GM23338 (cell line): ENCODE measurements at regions not wholly inside any gene's neighbourhood (a gene's known extent, or its start where the extent isn't known, plus 50 kb on each side); places are given as distances from the start of the nearest gene placed in this dataset.

ENCODE experiments used
- ATAC-seq: fragments of 200-7000 bp; cut with Tn5 transposase; 3 replicates; pipeline ENCODE4 v1.9.1; 2020
- DNase-seq: peaks from one replicate; pipeline ENCODE4 v3.0.0-alpha.2; 2015; ENCODE audit warnings: low spot score
- H2AFZ ChIP-seq: fragments of 200-600 bp; sonication (generic); 2 replicates; pipeline ENCODE4 v1.8.0; 2016; ENCODE audit warnings: antibody characterized with exemption, mild to moderate bottlenecking, moderate library complexity
- H3F3A ChIP-seq: fragments of 200-600 bp; sonication (generic); replicated peaks from 2 replicates; pipeline ENCODE4 v1.8.0; 2017; ENCODE audit warnings: antibody characterized with exemption, mixed run types, low read depth
- H3K27ac ChIP-seq: fragments of 200-600 bp; sonication (generic); 2 replicates; pipeline ENCODE4 v1.6.1; 2016; ENCODE audit warnings: low read depth
- H3K27me3 ChIP-seq: fragments of 200-600 bp; sonication (generic); 2 replicates; pipeline ENCODE4 v1.8.0; 2016; ENCODE audit warnings: mild to moderate bottlenecking, mixed run types, moderate library complexity; ENCODE audit not compliant: insufficient read depth
- H3K36me3 ChIP-seq: fragments of 200-600 bp; sonication (generic); 2 replicates; pipeline ENCODE4 v1.8.0; 2016; ENCODE audit warnings: mild to moderate bottlenecking; ENCODE audit not compliant: insufficient read depth
- H3K4me1 ChIP-seq: fragments of 200-600 bp; sonication (generic); 2 replicates; pipeline ENCODE4 v1.8.0; 2016; ENCODE audit warnings: mild to moderate bottlenecking, moderate library complexity; ENCODE audit not compliant: insufficient read depth
- H3K4me2 ChIP-seq: fragments of 200-600 bp; sonication (generic); 2 replicates; pipeline ENCODE4 v1.7.1; 2017; ENCODE audit warnings: mixed run types
- H3K4me3 ChIP-seq: fragments of 200-600 bp; sonication (generic); 2 replicates; pipeline ENCODE4 v1.6.1; 2016; ENCODE audit warnings: mixed run types
- H3K79me2 ChIP-seq: fragments of 200-600 bp; sonication (generic); replicated peaks from 2 replicates; pipeline ENCODE4 v1.8.0; 2017; ENCODE audit warnings: mild to moderate bottlenecking; ENCODE audit not compliant: insufficient read depth
- H3K9me2 ChIP-seq: fragments of 200-600 bp; sonication (generic); 2 replicates; pipeline ENCODE4 v1.8.0; 2017; ENCODE audit not compliant: insufficient read depth
- H4K20me1 ChIP-seq: fragments of 200-600 bp; sonication (generic); replicated peaks from 2 replicates; pipeline ENCODE4 v1.8.0; 2017; ENCODE audit warnings: mild to moderate bottlenecking; ENCODE audit not compliant: insufficient read depth
- H3K27ac Mint-ChIP-seq: 2 replicates; pipeline ENCODE4 v1.8.0; 2020; ENCODE audit warnings: inconsistent platforms, mild to moderate bottlenecking, moderate library complexity, mixed read lengths
- H3K27me3 Mint-ChIP-seq: 3 replicates; pipeline ENCODE4 v1.8.0; 2022; ENCODE audit warnings: low read depth, mild to moderate bottlenecking, moderate library complexity, mixed read lengths, inconsistent platforms; ENCODE audit not compliant: insufficient read depth, poor library complexity
- H3K36me3 Mint-ChIP-seq: 3 replicates; pipeline ENCODE4 v1.8.0; 2021; ENCODE audit warnings: low read depth, mild to moderate bottlenecking, inconsistent platforms, moderate library complexity, mixed read lengths
- H3K4me1 Mint-ChIP-seq: 3 replicates; pipeline ENCODE4 v1.8.0; 2020; ENCODE audit warnings: mild to moderate bottlenecking, inconsistent platforms, mixed read lengths
- H3K4me3 Mint-ChIP-seq: 3 replicates; pipeline ENCODE4 v1.8.0; 2021; ENCODE audit warnings: moderate library complexity, mild to moderate bottlenecking, inconsistent platforms, mixed read lengths
- H3K9me3 Mint-ChIP-seq: 3 replicates; pipeline ENCODE4 v1.8.0; 2020; ENCODE audit warnings: moderate library complexity, mild to moderate bottlenecking, inconsistent platforms, mixed read lengths
- CREB1 ChIP-seq: fragments of 250-450 bp; sonication (Bioruptor Pico); IDR thresholded peaks from 2 replicates; pipeline ENCODE4 v1.5.0; 2020; ENCODE audit warnings: low read depth, mild to moderate bottlenecking, moderate library complexity
- ETS1 ChIP-seq: IDR thresholded peaks from 2 replicates; pipeline ENCODE4 v1.6.1; 2016; ENCODE audit warnings: antibody characterized with exemption
- EZH2 ChIP-seq: fragments of 200-600 bp; sonication (generic); IDR thresholded peaks from one replicate; pipeline ENCODE4 v1.8.0; 2017; ENCODE audit warnings: antibody characterized with exemption, mild to moderate bottlenecking, low read depth; ENCODE audit not compliant: unreplicated experiment
- EZH2phosphoT487 ChIP-seq: fragments of 200-600 bp; sonication (generic); IDR thresholded peaks from one replicate; pipeline ENCODE4 v1.8.1; 2018; ENCODE audit warnings: antibody characterized with exemption; ENCODE audit not compliant: unreplicated experiment
- JUNB ChIP-seq: IDR thresholded peaks from one replicate; pipeline ENCODE4 v1.6.1; 2016; ENCODE audit warnings: antibody characterized with exemption; ENCODE audit not compliant: unreplicated experiment
- NANOG ChIP-seq: IDR thresholded peaks from 2 replicates; pipeline ENCODE4 v1.6.1; 2016; ENCODE audit warnings: antibody characterized with exemption, borderline replicate concordance
- REST ChIP-seq: IDR thresholded peaks from one replicate; pipeline ENCODE4 v1.6.1; 2018; ENCODE audit warnings: antibody characterized with exemption; ENCODE audit not compliant: unreplicated experiment
- STAT1 ChIP-seq: IDR thresholded peaks from one replicate; pipeline ENCODE4 v1.6.1; 2016; ENCODE audit warnings: antibody characterized with exemption; ENCODE audit not compliant: unreplicated experiment
- ZNF114 ChIP-seq: fragments of 250-450 bp; sonication (Bioruptor Pico); IDR thresholded peaks from 2 replicates; pipeline ENCODE4 v1.5.0; 2020; ENCODE audit warnings: mild to moderate bottlenecking, moderate library complexity
- ZNF331 ChIP-seq: fragments of 250-450 bp; sonication (Bioruptor Pico); IDR thresholded peaks from 2 replicates; pipeline ENCODE4 v1.5.0; 2020; ENCODE audit warnings: low read depth, mild to moderate bottlenecking, moderate library complexity
- TF ChIP-seq, protein P1 (sequence below): fragments of 250-450 bp; sonication (Bioruptor Pico); IDR thresholded peaks from 2 replicates; pipeline ENCODE4 v1.5.0; 2020; ENCODE audit warnings: mild to moderate bottlenecking, moderate library complexity
- TF ChIP-seq, protein P2 (sequence below), 2 experiments: fragments of 200-600 bp in 1 of 2; sonication (generic) in 1 of 2; conservative IDR thresholded peaks; 2 replicates each; pipeline versions ENCODE4 v1.5.1 to v1.6.1; 2016 to 2017; ENCODE audit warnings: antibody characterized with exemption in 2 of 2, low read depth in 2 of 2, mild to moderate bottlenecking in 2 of 2, moderate library complexity in 1 of 2

DNA sequence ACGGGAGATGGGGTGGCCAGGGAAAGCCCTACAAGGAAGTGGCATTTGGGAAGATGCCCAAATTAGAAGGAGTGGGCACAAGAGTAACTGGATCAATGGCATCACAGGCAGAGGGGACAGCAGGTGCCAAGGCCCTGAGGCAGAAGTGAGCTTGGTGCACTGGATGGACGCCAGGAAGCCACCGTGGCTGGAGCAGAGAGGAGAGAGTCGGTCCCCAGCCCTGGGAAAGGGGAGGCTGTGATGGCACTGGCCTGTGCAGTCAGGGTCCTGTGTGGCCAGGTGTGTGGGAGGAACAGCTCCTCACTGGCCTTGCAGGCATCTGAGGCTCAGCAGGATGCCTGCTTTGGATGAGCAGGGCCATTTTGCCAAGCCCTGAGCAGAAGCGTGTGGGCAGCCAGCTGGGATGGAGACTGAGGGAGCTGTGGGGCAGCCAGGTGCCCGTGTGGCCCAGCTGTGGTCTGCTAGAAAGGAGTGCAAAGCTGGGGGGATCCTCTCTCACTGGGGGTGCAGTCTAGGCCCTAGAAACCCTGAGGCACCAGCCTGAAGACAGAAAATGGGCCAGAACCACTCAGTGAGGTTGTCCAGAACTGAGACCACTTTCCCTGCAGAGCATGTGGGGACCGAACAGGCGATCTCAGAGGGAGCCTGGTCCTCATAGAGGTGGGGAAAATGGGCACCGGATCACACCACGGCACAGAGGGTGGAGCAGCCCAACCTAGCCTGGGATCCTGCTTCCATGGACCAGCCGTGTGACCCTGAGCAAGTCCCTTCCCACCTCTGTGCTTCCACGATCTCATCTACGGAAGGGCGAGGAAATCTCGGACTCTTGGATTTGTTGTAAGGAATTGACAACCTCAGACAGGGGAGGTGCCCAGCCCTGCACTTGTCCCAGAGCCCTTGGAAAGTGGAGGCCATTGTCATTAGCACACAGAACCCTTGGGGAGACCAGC is 78.6 kb upstream of the RTL6 start:
- H3K4me1 ChIP-seq, result no peaks in the 10 kb centered on the region
- Mint-ChIP-seq H3K27me3 (peaks cover 12% of the 10 kb centered on the region), H3K36me3 (no peaks in the 10 kb centered on the region), H3K4me1 (no peaks in the 10 kb centered on the region; the same call in 2 of the 3 replicates), H3K4me3 (no peak overlapping the region), H3K9me3 (no peaks in the 10 kb centered on the region), H3K27ac (no peak overlapping the region)
- H3K4me3 ChIP-seq, result no peak overlapping the region
- ATAC-seq (no peak), DNase-seq (no peak)
- no peak overlapping the region for H3K27ac ChIP-seq
- H3K36me3 ChIP-seq, result no peaks in the 10 kb centered on the region
- no peaks in the 10 kb centered on the region for H3K27me3 ChIP-seq
- TF ChIP-seq EZH2phosphoT487 (no peak), NANOG (no peak), ZNF114 (CRISPR knock-in tag) (no peak), ETS1 (no peak), REST (no peak), EZH2 (no peak), STAT1 (no peak), CREB1 (CRISPR knock-in tag) (no peak), JUNB (no peak), ZNF331 (CRISPR knock-in tag) (no peak)
- TF ChIP-seq, protein P1, sequence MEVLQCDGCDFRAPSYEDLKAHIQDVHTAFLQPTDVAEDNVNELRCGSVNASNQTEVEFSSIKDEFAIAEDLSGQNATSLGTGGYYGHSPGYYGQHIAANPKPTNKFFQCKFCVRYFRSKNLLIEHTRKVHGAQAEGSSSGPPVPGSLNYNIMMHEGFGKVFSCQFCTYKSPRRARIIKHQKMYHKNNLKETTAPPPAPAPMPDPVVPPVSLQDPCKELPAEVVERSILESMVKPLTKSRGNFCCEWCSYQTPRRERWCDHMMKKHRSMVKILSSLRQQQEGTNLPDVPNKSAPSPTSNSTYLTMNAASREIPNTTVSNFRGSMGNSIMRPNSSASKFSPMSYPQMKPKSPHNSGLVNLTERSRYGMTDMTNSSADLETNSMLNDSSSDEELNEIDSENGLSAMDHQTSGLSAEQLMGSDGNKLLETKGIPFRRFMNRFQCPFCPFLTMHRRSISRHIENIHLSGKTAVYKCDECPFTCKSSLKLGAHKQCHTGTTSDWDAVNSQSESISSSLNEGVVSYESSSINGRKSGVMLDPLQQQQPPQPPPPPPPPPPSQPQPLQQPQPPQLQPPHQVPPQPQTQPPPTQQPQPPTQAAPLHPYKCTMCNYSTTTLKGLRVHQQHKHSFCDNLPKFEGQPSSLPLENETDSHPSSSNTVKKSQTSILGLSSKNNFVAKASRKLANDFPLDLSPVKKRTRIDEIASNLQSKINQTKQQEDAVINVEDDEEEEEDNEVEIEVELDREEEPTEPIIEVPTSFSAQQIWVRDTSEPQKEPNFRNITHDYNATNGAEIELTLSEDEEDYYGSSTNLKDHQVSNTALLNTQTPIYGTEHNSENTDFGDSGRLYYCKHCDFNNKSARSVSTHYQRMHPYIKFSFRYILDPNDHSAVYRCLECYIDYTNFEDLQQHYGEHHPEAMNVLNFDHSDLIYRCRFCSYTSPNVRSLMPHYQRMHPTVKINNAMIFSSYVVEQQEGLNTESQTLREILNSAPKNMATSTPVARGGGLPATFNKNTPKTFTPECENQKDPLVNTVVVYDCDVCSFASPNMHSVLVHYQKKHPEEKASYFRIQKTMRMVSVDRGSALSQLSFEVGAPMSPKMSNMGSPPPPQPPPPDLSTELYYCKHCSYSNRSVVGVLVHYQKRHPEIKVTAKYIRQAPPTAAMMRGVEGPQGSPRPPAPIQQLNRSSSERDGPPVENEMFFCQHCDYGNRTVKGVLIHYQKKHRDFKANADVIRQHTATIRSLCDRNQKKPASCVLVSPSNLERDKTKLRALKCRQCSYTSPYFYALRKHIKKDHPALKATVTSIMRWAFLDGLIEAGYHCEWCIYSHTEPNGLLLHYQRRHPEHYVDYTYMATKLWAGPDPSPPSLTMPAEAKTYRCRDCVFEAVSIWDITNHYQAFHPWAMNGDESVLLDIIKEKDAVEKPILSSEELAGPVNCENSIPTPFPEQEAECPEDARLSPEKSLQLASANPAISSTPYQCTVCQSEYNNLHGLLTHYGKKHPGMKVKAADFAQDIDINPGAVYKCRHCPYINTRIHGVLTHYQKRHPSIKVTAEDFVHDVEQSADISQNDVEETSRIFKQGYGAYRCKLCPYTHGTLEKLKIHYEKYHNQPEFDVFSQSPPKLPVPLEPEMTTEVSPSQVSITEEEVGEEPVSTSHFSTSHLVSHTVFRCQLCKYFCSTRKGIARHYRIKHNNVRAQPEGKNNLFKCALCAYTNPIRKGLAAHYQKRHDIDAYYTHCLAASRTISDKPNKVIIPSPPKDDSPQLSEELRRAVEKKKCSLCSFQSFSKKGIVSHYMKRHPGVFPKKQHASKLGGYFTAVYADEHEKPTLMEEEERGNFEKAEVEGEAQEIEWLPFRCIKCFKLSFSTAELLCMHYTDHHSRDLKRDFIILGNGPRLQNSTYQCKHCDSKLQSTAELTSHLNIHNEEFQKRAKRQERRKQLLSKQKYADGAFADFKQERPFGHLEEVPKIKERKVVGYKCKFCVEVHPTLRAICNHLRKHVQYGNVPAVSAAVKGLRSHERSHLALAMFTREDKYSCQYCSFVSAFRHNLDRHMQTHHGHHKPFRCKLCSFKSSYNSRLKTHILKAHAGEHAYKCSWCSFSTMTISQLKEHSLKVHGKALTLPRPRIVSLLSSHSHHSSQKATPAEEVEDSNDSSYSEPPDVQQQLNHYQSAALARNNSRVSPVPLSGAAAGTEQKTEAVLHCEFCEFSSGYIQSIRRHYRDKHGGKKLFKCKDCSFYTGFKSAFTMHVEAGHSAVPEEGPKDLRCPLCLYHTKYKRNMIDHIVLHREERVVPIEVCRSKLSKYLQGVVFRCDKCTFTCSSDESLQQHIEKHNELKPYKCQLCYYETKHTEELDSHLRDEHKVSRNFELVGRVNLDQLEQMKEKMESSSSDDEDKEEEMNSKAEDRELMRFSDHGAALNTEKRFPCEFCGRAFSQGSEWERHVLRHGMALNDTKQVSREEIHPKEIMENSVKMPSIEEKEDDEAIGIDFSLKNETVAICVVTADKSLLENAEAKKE (CRISPR knock-in tag), result no peak
- TF ChIP-seq, protein P2, sequence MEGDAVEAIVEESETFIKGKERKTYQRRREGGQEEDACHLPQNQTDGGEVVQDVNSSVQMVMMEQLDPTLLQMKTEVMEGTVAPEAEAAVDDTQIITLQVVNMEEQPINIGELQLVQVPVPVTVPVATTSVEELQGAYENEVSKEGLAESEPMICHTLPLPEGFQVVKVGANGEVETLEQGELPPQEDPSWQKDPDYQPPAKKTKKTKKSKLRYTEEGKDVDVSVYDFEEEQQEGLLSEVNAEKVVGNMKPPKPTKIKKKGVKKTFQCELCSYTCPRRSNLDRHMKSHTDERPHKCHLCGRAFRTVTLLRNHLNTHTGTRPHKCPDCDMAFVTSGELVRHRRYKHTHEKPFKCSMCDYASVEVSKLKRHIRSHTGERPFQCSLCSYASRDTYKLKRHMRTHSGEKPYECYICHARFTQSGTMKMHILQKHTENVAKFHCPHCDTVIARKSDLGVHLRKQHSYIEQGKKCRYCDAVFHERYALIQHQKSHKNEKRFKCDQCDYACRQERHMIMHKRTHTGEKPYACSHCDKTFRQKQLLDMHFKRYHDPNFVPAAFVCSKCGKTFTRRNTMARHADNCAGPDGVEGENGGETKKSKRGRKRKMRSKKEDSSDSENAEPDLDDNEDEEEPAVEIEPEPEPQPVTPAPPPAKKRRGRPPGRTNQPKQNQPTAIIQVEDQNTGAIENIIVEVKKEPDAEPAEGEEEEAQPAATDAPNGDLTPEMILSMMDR (conservative IDR thresholded peaks at IDR 0.05; ENCODE audit: low read depth in 2 of 2), result no peak
- no peak overlapping the region for H2AFZ ChIP-seq
- H3F3A ChIP-seq, result no peaks in the 10 kb centered on the region
- no peak overlapping the region for H3K4me2 ChIP-seq
- no peaks in the 10 kb centered on the region for H3K9me2 ChIP-seq
- H3K79me2 ChIP-seq, result no peaks in the 10 kb centered on the region
- H4K20me1 ChIP-seq, result no peaks in the 10 kb centered on the region
